ENCODE measurements at regions not wholly inside any gene's neighbourhood (a gene's known extent, or its start where the extent isn't known, plus 50 kb on each side); places are given as distances from the start of the nearest gene placed in this dataset.

DNA sequence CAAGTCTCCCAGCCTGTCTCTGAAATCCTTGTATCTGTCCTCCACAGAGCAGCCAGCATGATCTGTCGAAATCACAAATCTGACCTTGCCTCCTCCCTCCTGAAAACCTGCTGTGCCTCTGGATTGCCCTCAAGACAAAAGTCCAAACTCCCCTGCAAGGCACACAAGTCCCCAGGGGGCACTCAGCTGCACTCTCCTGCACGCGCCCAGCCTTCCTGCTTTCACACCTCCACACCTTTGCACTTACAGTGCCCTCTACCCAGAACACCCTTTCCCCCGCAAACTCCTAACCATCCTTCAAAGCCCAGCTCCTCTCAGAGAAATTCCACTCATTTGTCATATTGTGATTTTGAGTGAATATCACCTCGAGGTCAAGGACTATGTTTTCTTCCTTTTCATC, 83.4 kb upstream of the TOP1 start:
- TF ChIP-seq, protein P1, sequence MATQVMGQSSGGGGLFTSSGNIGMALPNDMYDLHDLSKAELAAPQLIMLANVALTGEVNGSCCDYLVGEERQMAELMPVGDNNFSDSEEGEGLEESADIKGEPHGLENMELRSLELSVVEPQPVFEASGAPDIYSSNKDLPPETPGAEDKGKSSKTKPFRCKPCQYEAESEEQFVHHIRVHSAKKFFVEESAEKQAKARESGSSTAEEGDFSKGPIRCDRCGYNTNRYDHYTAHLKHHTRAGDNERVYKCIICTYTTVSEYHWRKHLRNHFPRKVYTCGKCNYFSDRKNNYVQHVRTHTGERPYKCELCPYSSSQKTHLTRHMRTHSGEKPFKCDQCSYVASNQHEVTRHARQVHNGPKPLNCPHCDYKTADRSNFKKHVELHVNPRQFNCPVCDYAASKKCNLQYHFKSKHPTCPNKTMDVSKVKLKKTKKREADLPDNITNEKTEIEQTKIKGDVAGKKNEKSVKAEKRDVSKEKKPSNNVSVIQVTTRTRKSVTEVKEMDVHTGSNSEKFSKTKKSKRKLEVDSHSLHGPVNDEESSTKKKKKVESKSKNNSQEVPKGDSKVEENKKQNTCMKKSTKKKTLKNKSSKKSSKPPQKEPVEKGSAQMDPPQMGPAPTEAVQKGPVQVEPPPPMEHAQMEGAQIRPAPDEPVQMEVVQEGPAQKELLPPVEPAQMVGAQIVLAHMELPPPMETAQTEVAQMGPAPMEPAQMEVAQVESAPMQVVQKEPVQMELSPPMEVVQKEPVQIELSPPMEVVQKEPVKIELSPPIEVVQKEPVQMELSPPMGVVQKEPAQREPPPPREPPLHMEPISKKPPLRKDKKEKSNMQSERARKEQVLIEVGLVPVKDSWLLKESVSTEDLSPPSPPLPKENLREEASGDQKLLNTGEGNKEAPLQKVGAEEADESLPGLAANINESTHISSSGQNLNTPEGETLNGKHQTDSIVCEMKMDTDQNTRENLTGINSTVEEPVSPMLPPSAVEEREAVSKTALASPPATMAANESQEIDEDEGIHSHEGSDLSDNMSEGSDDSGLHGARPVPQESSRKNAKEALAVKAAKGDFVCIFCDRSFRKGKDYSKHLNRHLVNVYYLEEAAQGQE (IDR thresholded peaks at IDR 0.05; ENCODE audit: low read depth): no peak
- no peak for TF ChIP-seq ZBTB7A (IDR thresholded peaks at IDR 0.05; ENCODE audit: low read depth)
- TF ChIP-seq YY1 (IDR thresholded peaks at IDR 0.05; ENCODE audit: low read depth): no peak
- TF ChIP-seq EP300 (IDR thresholded peaks at IDR 0.05; ENCODE audit: borderline replicate concordance): no peak

All from Ishikawa (cell line).